ENCODE measurements at regions not wholly inside any gene's neighbourhood (a gene's known extent, or its start where the extent isn't known, plus 50 kb on each side); places are given as distances from the start of the nearest gene placed in this dataset.
"Not testable (repeated sequence)": the region's sequence is repeated elsewhere in the genome, so short reads cannot be mapped to it uniquely, and the experiment has no call there.

DNA sequence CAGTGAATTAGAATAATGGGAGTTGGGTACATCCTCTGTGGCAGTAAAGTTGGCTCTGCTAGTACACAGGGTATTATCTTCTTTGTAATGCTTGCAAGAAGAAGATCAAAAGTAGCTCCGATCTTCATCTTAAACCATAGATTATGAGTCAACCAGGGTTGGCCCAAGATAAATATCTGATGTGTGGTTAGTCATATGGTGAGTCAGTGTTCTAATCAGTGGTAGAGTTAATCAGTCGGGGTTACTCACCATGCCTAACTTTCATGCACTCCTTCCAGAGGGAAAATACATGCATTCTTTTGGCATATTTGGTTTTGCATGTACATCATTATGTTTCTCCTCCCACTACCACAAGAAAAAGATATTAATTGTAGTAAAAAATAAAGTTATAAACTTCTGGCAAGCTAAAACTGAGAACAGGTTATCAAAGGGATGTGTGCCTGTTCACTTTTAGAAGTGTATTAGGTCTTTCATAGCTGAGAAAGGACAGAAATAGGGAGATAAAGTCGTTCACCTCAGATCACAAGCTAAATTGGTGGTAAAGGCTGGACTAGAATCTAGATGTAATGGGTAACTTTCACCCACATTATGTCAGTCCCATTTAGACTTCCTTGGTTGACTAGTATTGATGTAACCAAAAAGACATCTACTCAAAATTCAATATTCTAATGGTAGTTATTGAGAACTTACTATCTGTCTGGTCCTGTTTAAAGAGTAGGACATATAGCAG is 684.4 kb downstream of the IRS1 start:
- no peak for DNase-seq

DNA sequence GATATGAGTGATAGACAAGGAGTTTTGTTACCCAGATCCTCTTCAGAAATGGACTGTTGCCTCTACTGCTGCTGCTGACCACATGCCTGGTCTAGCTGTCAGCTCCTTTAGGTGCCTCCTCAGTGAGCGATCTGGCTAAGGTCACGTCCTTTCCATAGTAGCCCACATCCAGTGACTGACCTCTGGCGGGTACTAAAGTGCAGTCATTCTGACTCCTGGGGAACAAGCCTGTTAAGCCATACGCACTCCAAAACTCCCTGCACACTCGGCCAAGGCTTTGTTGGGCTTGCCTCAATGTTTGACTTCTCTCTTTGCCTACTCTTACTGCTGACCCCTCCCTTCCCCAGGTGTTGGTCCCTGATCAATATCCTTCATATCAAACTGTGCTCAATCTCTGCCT is 685.2 kb downstream of the IRS1 start:
- DNase-seq = no peak

GRCh38 chr2:226098861-226099745 is 699.6 kb downstream of the NYAP2 start:
- DNase-seq = no peak

- DNase-seq = no peak
These were observed 695.5 kb downstream of the NYAP2 start for GRCh38 chr2:226095058-226095457.

DNA sequence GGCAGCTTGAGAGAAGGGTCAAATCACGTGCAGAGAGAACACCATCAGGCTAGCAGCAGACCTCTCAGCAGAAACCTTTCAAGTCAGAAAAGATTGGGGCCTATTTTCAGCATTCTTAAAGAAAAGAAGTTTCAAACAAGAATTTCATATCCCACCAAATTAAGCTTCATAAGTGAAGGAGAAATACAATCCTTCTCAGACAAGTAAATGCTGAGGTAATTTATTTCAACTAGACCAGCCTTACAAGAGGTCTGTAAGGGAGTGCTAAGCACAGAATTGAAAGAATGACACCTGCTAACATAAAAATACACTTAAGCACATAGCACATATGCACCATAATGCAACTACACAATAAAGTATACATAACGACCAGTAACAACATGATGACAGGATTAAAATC is 693.9 kb downstream of the NYAP2 start:
- DNase-seq = no peak

- no peak for DNase-seq
These were observed 688.8 kb downstream of the NYAP2 start for GRCh38 chr2:226088366-226088674.

GRCh38 chr2:226087505-226088365 is 688.2 kb downstream of the NYAP2 start:
- no peak for DNase-seq

- DNase-seq = no peak
These were observed 687.5 kb downstream of the NYAP2 start for GRCh38 chr2:226087051-226087450.

- DNase-seq = no peak
These were observed 686.7 kb downstream of the NYAP2 start for GRCh38 chr2:226086190-226086589.

GRCh38 chr2:226085425-226085824 is 685.9 kb downstream of the NYAP2 start:
- DNase-seq = not testable (repeated sequence)

GRCh38 chr2:226080334-226080733 is 680.8 kb downstream of the NYAP2 start:
- no peak for DNase-seq

- no peak for DNase-seq
These were observed 680.2 kb downstream of the NYAP2 start for GRCh38 chr2:226079671-226080181.

GRCh38 chr2:226079196-226079595 is 679.7 kb downstream of the NYAP2 start:
- no peak for DNase-seq

DNA sequence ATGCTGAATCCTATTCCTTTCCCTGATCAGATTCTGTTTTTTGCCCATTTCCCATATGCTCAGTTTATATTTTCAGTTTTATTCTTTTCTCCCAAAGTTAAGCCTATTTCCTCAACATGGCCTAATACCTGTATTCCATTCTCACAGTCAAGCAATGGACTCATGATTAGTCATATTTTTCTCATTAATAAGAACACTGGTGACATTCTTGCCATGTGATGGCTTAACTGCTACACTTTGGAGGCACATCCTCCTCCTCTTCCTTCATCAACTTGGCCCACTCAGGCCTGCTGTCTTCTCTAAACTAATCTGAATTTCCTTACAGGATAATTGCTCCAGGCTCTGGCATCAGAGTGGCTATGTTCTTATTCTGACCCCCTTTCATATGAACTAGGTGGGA is 679.2 kb downstream of the NYAP2 start:
- no peak for DNase-seq

DNA sequence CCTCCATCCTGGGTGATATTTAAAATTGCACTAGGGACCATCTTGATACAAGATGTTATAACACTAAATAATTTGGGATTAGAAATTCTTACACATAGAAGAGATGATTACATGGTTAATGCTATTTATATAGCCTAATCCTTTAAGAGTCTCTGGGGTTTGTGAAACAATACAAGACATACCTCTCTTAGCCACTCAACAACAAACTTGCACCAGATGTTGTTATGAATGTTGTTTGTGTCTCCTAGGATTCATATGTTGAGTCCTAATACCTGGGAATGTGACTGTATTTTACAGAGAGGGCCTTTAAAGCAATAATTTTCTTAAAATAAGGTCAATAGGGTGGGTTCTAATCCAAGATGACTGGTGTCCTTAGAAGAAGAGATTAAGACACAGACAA is 678.3 kb downstream of the NYAP2 start:
- no peak for DNase-seq

DNA sequence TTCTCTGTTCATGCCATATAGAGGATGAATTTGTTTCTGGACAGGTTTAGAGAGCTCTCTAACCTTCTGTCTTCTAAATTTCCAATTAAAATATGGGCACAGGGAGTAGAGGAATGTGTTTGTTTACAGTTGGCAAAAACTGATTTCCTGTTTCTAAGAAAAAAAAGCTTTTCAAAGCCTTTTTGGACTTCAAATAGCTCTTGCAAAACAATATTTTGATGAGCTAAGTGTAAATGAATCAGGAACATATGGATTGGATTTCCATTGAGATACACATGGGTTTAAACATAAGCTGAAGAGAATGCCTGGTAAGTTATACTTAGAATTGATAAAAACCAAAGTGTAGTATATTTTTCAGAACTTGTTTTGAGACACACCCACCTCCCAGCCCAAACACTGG is 677.5 kb downstream of the NYAP2 start:
- no peak for DNase-seq

- DNase-seq = no peak
These were observed 677.0 kb downstream of the NYAP2 start for GRCh38 chr2:226076529-226076928.

GRCh38 chr2:226074391-226074790 is 674.9 kb downstream of the NYAP2 start:
- DNase-seq = no peak

DNA sequence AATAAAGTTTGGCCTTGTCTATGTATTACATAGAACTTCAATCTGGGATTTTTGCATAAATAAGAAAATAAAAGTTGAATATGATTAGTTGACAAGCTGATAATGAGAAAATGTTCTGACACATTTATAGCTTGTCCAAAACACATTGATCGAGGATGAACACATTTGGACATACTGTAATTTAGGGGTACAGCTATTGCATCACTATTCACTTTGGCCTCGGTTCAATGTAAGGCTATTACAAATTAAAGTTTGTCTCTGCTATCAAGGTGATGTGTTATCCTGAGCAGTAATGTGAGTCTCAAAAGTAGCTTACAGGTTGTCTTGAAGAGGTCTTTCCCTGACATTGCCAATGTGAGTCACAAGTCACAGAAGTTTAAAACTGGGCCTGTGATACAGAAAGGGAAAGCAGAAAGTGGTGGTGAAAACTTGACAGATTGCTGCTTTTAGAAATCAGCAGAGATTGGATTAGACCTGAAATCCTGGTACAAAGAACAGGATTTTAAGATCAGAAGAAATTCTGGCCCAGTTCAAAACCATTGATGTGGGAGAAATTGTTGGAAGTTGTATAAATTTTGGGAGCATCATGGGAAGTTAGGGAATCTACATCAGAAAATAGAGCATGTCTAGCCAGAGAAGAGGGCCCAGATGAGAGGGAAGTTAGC is 674.1 kb downstream of the NYAP2 start:
- no peak for DNase-seq

GRCh38 chr2:226066873-226067272 is 667.4 kb downstream of the NYAP2 start:
- DNase-seq = no peak

GRCh38 chr2:226066391-226066790 is 666.9 kb downstream of the NYAP2 start:
- no peak for DNase-seq

DNA sequence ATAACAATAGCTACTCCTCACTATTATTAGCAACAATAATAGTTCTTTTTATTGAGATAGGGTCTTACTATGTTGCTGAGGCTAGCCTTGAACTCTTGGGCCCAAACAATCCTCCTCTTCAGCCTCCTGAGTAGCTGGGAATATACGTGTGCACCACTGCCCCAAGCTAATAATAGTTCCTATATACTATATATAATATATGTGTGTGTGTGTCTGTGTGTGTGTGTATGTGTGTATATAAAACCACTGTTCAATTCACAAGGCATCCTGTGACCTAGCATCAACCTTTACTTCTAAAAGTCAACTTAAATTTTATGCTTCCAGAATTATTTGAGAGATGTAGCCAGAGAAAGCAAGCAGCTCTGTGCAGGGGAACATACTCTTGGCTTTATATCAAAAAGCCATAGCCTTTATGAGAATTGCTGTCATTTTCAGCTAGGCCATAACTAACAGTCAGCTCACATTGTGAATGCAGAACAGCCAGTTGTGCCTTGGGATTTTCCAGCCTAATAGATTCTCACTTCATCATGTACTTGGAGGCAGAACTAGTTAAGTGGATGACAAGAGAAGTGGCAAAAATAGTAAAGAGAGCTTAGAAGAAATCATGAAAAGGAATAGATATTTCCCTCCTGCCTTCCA is 665.5 kb downstream of the NYAP2 start:
- no peak for DNase-seq
